ENCODE measurements at regions not wholly inside any gene's neighbourhood (a gene's known extent, or its start where the extent isn't known, plus 50 kb on each side); places are given as distances from the start of the nearest gene placed in this dataset.

DNA sequence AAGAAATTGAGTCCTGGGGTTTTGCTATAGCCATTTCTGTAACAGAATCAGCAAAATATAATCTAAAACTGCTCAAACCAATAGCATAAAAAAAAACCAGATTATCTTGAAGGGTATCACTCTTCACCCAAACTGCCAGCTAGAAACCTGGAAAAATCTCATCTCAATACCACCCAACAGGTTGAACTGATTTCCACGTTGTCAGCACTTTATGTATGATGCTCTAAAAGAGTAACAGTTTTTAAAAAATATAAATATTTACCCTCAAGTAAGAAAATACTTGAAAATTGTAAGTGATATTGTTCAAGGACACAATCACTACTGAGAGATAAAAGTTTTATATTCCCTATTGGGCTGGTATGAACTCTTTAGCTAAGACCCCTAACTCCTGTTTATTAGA is 451.3 kb downstream of the EPHA3 start:
- TF ChIP-seq, protein P1, sequence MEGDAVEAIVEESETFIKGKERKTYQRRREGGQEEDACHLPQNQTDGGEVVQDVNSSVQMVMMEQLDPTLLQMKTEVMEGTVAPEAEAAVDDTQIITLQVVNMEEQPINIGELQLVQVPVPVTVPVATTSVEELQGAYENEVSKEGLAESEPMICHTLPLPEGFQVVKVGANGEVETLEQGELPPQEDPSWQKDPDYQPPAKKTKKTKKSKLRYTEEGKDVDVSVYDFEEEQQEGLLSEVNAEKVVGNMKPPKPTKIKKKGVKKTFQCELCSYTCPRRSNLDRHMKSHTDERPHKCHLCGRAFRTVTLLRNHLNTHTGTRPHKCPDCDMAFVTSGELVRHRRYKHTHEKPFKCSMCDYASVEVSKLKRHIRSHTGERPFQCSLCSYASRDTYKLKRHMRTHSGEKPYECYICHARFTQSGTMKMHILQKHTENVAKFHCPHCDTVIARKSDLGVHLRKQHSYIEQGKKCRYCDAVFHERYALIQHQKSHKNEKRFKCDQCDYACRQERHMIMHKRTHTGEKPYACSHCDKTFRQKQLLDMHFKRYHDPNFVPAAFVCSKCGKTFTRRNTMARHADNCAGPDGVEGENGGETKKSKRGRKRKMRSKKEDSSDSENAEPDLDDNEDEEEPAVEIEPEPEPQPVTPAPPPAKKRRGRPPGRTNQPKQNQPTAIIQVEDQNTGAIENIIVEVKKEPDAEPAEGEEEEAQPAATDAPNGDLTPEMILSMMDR (IDR thresholded peaks at IDR 0.05; ENCODE audit: insufficient read depth, low read length), result no peak
- no peak for TF ChIP-seq SPI1 (IDR thresholded peaks at IDR 0.05; ENCODE audit: borderline replicate concordance, low read depth)
- TF ChIP-seq POLR2AphosphoS5 (IDR thresholded peaks at IDR 0.05; ENCODE audit: low read depth), result no peak
